H1 (cell line): ENCODE measurements at regions not wholly inside any gene's neighbourhood (a gene's known extent, or its start where the extent isn't known, plus 50 kb on each side); places are given as distances from the start of the nearest gene placed in this dataset.

Experiments used
- CTCF ChIA-PET: fragments of 300-600 bp; sonication (Branson Sonifier 250); formaldehyde crosslinking; loops from one replicate; lab custom pipeline; 2021; ENCODE audit not compliant: partially characterized antibody; lab: Charles Lee
- POLR2A ChIA-PET: fragments of 300-600 bp; sonication (Branson Sonifier 250); formaldehyde crosslinking; loops from one replicate; lab custom pipeline; 2021; ENCODE audit warnings: inconsistent platforms; ENCODE audit not compliant: partially characterized antibody; lab: Charles Lee
- DNase-seq, 2 experiments: peaks; one replicate each; pipeline versions ENCODE4 v3.0.0 to v3.0.0-alpha.2; 2010 to 2022; ENCODE audit warnings: low spot score in 2 of 2, low read depth in 1 of 2, mixed read lengths in 1 of 2
- FAIRE-seq: peaks from 2 replicates; lab custom pipeline; 2011; peaks lifted over from hg19 to GRCh38; lab: Jason Lieb, UNC
- H2AFZ ChIP-seq: 2 replicates; pipeline ENCODE4 v1.8.1; 2012; ENCODE audit warnings: low read length, inconsistent platforms
- H2AK5ac ChIP-seq: 2 replicates; pipeline ENCODE4 v1.6.1; 2013; ENCODE audit warnings: low read depth, low read length
- H2BK120ac ChIP-seq: replicated peaks from 2 replicates; pipeline ENCODE3; 2013; ENCODE audit warnings: low read depth, low read length, inconsistent platforms
- H2BK12ac ChIP-seq: 2 replicates; pipeline ENCODE4 v1.6.1; 2013; ENCODE audit warnings: low read depth, low read length
- H2BK15ac ChIP-seq: 2 replicates; pipeline ENCODE4 v1.6.1; 2013; ENCODE audit warnings: low read length
- H2BK20ac ChIP-seq: 2 replicates; pipeline ENCODE4 v1.6.1; 2013; ENCODE audit warnings: low read length
- H2BK5ac ChIP-seq: 2 replicates; pipeline ENCODE4 v1.6.1; 2013; ENCODE audit warnings: low read depth, low read length
- H3K14ac ChIP-seq: 2 replicates; pipeline ENCODE4 v1.6.1; 2013; ENCODE audit warnings: inconsistent platforms; ENCODE audit not compliant: insufficient read length
- H3K18ac ChIP-seq: 2 replicates; pipeline ENCODE4 v1.6.1; 2013; ENCODE audit warnings: low read length; ENCODE audit errors: extremely low read depth
- H3K23ac ChIP-seq: 2 replicates; pipeline ENCODE4 v1.6.1; 2013; ENCODE audit warnings: inconsistent platforms; ENCODE audit not compliant: insufficient read length
- H3K23me2 ChIP-seq: 2 replicates; pipeline ENCODE4 v1.6.1; 2013; ENCODE audit warnings: low read depth, low read length
- H3K27ac ChIP-seq: 2 replicates; pipeline ENCODE4 v1.6.1; 2011; ENCODE audit warnings: low read depth, low read length, inconsistent platforms
- H3K27me3 ChIP-seq, 4 experiments: replicated peaks in 1 of 4; 1 replicate in 1 of 4; 2 replicates in 3 of 4; pipeline versions ENCODE4 v1.6.1 to v1.8.1; 2011 to 2013; ENCODE audit warnings: low read length in 3 of 4, mild to moderate bottlenecking in 3 of 4, inconsistent platforms in 2 of 4, mixed read lengths in 2 of 4, moderate library complexity in 1 of 4; ENCODE audit not compliant: control insufficient read depth in 3 of 4, insufficient read depth in 3 of 4; ENCODE audit errors: extremely low read depth in 1 of 4
- H3K36me3 ChIP-seq, 4 experiments: 2 replicates each; pipeline versions ENCODE4 v1.6.1 to v1.8.1; 2011 to 2013; ENCODE audit warnings: mild to moderate bottlenecking in 4 of 4, low read length in 3 of 4, moderate library complexity in 2 of 4, control low read depth in 1 of 4, inconsistent platforms in 1 of 4; ENCODE audit not compliant: insufficient read depth in 4 of 4, control insufficient read depth in 2 of 4
- H3K4ac ChIP-seq: replicated peaks from 2 replicates; pipeline ENCODE3; 2013; ENCODE audit warnings: low read length, low read depth, mixed read lengths, inconsistent platforms; ENCODE audit not compliant: insufficient read length
- H3K4me1 ChIP-seq, 4 experiments: replicated peaks in 1 of 4; 1 replicate in 1 of 4; 2 replicates in 3 of 4; pipeline versions ENCODE4 v1.6.1 to v1.8.1; 2011 to 2013; ENCODE audit warnings: low read length in 3 of 4, inconsistent platforms in 2 of 4, mixed read lengths in 1 of 4; ENCODE audit not compliant: insufficient read depth in 4 of 4, control insufficient read depth in 3 of 4
- H3K4me2 ChIP-seq, 2 experiments: 2 replicates each; pipeline versions ENCODE4 v1.6.1 to v1.8.1; 2011 to 2013; ENCODE audit warnings: low read depth in 2 of 2, low read length in 2 of 2, control low read depth in 1 of 2, inconsistent platforms in 1 of 2, mild to moderate bottlenecking in 1 of 2; ENCODE audit not compliant: insufficient read depth in 1 of 2
- H3K4me3 ChIP-seq, 4 experiments: fragments of 200-600, 300-600 bp in 1 of 4; sonication (generic), shearing (Covaris generic), sonication (Bioruptor Twin) in 1 of 4; 2 replicates each; pipeline versions ENCODE4 v1.5.1 to v1.8.1; 2011 to 2016; ENCODE audit warnings: low read length in 4 of 4, low read depth in 3 of 4, control low read depth in 2 of 4, inconsistent platforms in 2 of 4, mild to moderate bottlenecking in 2 of 4, mixed read lengths in 1 of 4, moderate library complexity in 1 of 4; ENCODE audit not compliant: insufficient read depth in 2 of 4; ENCODE audit errors: extremely low read depth in 1 of 4
- H3K56ac ChIP-seq: replicated peaks from 2 replicates; pipeline ENCODE3; 2013; ENCODE audit warnings: low read depth, mild to moderate bottlenecking, mixed read lengths, low read length, inconsistent platforms; ENCODE audit not compliant: insufficient read length
- H3K79me1 ChIP-seq: 2 replicates; pipeline ENCODE4 v1.6.1; 2013; ENCODE audit warnings: low read depth, low read length, control low read depth
- H3K79me2 ChIP-seq, 2 experiments: 2 replicates each; pipeline versions ENCODE4 v1.6.1 to v1.8.1; 2012 to 2013; ENCODE audit warnings: low read length in 2 of 2, mild to moderate bottlenecking in 2 of 2, inconsistent platforms in 1 of 2; ENCODE audit not compliant: insufficient read depth in 2 of 2, control insufficient read depth in 1 of 2
- H3K9ac ChIP-seq, 4 experiments: replicated peaks in 1 of 4; 1 replicate in 1 of 4; 2 replicates in 3 of 4; pipeline versions ENCODE4 v1.6.1 to v1.8.1; 2011 to 2013; ENCODE audit warnings: low read depth in 3 of 4, low read length in 3 of 4, control low read depth in 2 of 4, mild to moderate bottlenecking in 2 of 4, moderate library complexity in 2 of 4, inconsistent platforms in 1 of 4; ENCODE audit errors: extremely low read depth in 1 of 4
- H3K9me3 ChIP-seq, 2 experiments: 2 replicates each; pipeline versions ENCODE4 v1.6.1 to v1.8.1; 2012 to 2013; ENCODE audit warnings: mild to moderate bottlenecking in 2 of 2, moderate library complexity in 2 of 2, control low read depth in 1 of 2, inconsistent platforms in 1 of 2, low read depth in 1 of 2, low read length in 1 of 2, mixed read lengths in 1 of 2; ENCODE audit not compliant: insufficient read depth in 2 of 2
- H4K20me1 ChIP-seq, 2 experiments: replicated peaks in 1 of 2; 2 replicates each; pipeline versions ENCODE3 to v1.8.1; 2011 to 2013; ENCODE audit warnings: inconsistent platforms in 2 of 2, low read length in 2 of 2, mild to moderate bottlenecking in 1 of 2; ENCODE audit not compliant: insufficient read depth in 2 of 2, control insufficient read depth in 1 of 2
- H4K5ac ChIP-seq: 2 replicates; pipeline ENCODE4 v1.6.1; 2013; ENCODE audit warnings: low read length, low read depth, mixed read lengths, inconsistent platforms; ENCODE audit not compliant: insufficient read length
- H4K8ac ChIP-seq: 2 replicates; pipeline ENCODE4 v1.8.0; 2013; ENCODE audit warnings: mild to moderate bottlenecking, moderate library complexity, low read length, inconsistent platforms; ENCODE audit not compliant: insufficient read depth; ENCODE audit errors: extremely low read depth
- H4K91ac ChIP-seq: replicated peaks from 2 replicates; pipeline ENCODE3; 2013; ENCODE audit warnings: low read length, mixed read lengths, inconsistent platforms; ENCODE audit not compliant: insufficient read length
- SIX5 ChIP-seq: IDR thresholded peaks from 2 replicates; pipeline ENCODE4 v1.6.1; 2011; ENCODE audit warnings: mild to moderate bottlenecking, low read depth, low read length
- WGBS, 2 experiments: shearing (Covaris generic) in 1 of 2; methylation state at CpG; one replicate each; pipeline versions ENCODE4 v1.1.6 to v1.1.7; 2013 to 2015; ENCODE audit warnings: low lambda C conversion rate in 2 of 2, mixed read lengths in 2 of 2, inconsistent platforms in 1 of 2, low coverage in 1 of 2, missing lambda C conversion rate in 1 of 2; ENCODE audit not compliant: insufficient replicate concordance in 2 of 2, insufficient coverage in 1 of 2, insufficient read length in 1 of 2; ENCODE audit errors: extremely low coverage in 1 of 2, missing lambda C conversion rate in 1 of 2; 5-methylcytosine and 5-hydroxymethylcytosine counted together

DNA sequence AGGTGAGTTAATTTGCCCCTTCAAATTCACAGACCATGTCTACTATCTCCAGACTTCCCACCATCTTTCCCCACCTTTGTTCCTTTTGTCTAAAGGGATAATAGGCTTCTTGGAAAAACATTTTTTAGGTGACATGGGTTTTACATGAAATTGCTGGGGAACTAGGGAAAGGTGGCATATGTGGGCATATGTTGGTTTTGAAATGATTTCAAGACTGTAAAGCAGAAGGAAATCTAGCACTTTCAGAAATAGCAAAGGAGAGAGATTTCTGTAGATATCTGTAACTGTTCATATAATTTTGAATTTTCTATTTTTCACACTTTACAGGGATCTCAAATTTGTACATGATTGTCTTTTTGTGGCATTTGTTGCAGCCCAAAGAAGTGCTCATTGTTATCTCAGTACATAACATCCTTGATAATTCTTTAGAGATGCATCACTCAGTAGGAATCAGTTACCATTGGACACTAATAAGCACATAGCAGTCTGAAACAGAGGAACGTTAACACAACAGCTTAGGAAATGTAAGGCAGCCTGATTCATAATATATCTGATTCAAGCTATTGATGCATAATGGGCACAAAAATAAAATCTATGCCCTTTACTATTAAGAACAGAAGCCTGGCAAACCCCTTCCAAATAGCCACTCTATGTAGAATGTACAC, 659.7 kb downstream of the CENPC start:
- H3K79me2 ChIP-seq, result no peaks in the 10 kb centered on the region
- ChIA-PET POLR2A (no interaction called here), CTCF (no interaction called here)
- H2AK5ac ChIP-seq, result no peak overlapping the region
- no peak overlapping the region for H3K18ac ChIP-seq
- H2AFZ ChIP-seq, result peak overlapping the region; percentile 70; the same call in 1 of the 2 replicates
- no peak overlapping the region for H2BK15ac ChIP-seq
- H3K9me3 ChIP-seq, result peaks cover 7 to 8% of the 10 kb centered on the region in 2 experiments
- H4K20me1 ChIP-seq, result no peaks in the 10 kb centered on the region
- no peak overlapping the region for H3K4me2 ChIP-seq
- H3K9ac ChIP-seq, result no peak overlapping the region
- H3K36me3 ChIP-seq, result no peaks in the 10 kb centered on the region
- no peak overlapping the region for H3K27ac ChIP-seq
- H2BK120ac ChIP-seq, result no peak overlapping the region
- no peaks in the 10 kb centered on the region for H3K23me2 ChIP-seq
- no peak for DNase-seq
- no peak overlapping the region for H3K14ac ChIP-seq
- H3K4me1 ChIP-seq, result no peaks in the 10 kb centered on the region
- H2BK20ac ChIP-seq, result no peak overlapping the region
- no peak for FAIRE-seq
- H3K4me3 ChIP-seq, result no peak overlapping the region
- no peak overlapping the region for H4K5ac ChIP-seq
- H3K27me3 ChIP-seq, result no peaks in the 10 kb centered on the region
- no peaks in the 10 kb centered on the region for H3K79me1 ChIP-seq
- H3K4ac ChIP-seq, result no peak overlapping the region
- no peak overlapping the region for H4K8ac ChIP-seq
- no peak overlapping the region for H2BK12ac ChIP-seq
- no peak overlapping the region for H3K56ac ChIP-seq
- no peak overlapping the region for H3K23ac ChIP-seq
- H4K91ac ChIP-seq, result no peak overlapping the region
- no peak overlapping the region for H2BK5ac ChIP-seq
- 89% methylated on average over 1 of the region's 1 CpG; no CpG with 5 or more reads in 1 of the 2 experiments for WGBS, 2 experiments
- no peak for TF ChIP-seq SIX5
